ENCODE measurements at regions not wholly inside any gene's neighbourhood (a gene's known extent, or its start where the extent isn't known, plus 50 kb on each side); places are given as distances from the start of the nearest gene placed in this dataset.

DNA sequence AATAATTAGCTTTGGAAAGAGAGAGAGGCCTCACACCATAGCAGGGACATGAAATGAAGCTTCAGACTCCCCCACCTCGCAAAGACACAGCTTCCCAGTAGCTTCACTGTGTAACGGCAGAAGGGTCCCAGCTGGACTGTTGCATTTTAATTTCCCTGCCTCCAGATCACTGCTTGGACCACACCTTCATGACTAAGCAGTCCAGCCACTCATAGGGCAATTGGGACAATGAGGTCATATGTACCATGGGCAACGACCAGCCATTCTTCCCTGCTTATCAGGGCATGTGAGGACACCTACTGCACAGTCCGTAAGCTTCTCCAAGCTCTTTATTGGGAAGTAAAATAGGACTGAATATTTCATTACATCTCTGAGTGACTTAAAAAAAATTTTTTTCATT lies 183.0 kb downstream of the MREG start:
- Histone ChIP-seq H3K36me3 (ENCODE audit: control insufficient read depth, insufficient read depth, low read length) (no peaks in the 10 kb centered on the region), H3K27me3 (ENCODE audit: control insufficient read depth, insufficient read depth, low read length) (no peaks in the 10 kb centered on the region), H3K4me3 (ENCODE audit: low read depth, low read length) (no peak overlapping the region)
- peak; percentile 82 for DNase-seq (ENCODE audit: low read depth)
- TF ChIP-seq, protein P1, sequence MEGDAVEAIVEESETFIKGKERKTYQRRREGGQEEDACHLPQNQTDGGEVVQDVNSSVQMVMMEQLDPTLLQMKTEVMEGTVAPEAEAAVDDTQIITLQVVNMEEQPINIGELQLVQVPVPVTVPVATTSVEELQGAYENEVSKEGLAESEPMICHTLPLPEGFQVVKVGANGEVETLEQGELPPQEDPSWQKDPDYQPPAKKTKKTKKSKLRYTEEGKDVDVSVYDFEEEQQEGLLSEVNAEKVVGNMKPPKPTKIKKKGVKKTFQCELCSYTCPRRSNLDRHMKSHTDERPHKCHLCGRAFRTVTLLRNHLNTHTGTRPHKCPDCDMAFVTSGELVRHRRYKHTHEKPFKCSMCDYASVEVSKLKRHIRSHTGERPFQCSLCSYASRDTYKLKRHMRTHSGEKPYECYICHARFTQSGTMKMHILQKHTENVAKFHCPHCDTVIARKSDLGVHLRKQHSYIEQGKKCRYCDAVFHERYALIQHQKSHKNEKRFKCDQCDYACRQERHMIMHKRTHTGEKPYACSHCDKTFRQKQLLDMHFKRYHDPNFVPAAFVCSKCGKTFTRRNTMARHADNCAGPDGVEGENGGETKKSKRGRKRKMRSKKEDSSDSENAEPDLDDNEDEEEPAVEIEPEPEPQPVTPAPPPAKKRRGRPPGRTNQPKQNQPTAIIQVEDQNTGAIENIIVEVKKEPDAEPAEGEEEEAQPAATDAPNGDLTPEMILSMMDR (IDR thresholded peaks at IDR 0.05; ENCODE audit: insufficient read depth, low read length, severe bottlenecking), result no peak
- no peak for FAIRE-seq

- no peaks in the 10 kb centered on the region for H3K36me3 ChIP-seq (ENCODE audit: control insufficient read depth, insufficient read depth, low read length)
Observed at GRCh38 chr2:215829261-215829660, 184.1 kb downstream of the MREG start.

GRCh38 chr2:215828528-215829184 lies 184.7 kb downstream of the MREG start:
- Histone ChIP-seq H3K36me3 (ENCODE audit: control insufficient read depth, insufficient read depth, low read length) (no peaks in the 10 kb centered on the region), H3K27me3 (ENCODE audit: control insufficient read depth, insufficient read depth, low read length) (no peaks in the 10 kb centered on the region), H3K4me3 (ENCODE audit: low read depth, low read length) (no peak overlapping the region)
- TF ChIP-seq, protein P1 (IDR thresholded peaks at IDR 0.05; ENCODE audit: insufficient read depth, low read length, severe bottlenecking), result peak; percentile 85
- DNase-seq (ENCODE audit: low read depth) (peak; percentile 65), FAIRE-seq (no peak)

More at GRCh38 chr2:215829261-215829660, 184.1 kb downstream of the MREG start:
- Histone ChIP-seq H3K27me3 (ENCODE audit: control insufficient read depth, insufficient read depth, low read length) (no peaks in the 10 kb centered on the region), H3K4me3 (ENCODE audit: low read depth, low read length) (no peak overlapping the region)
- TF ChIP-seq, protein P1 (IDR thresholded peaks at IDR 0.05; ENCODE audit: insufficient read depth, low read length, severe bottlenecking), result no peak
- no peak for DNase-seq (ENCODE audit: low read depth)
- no peak for FAIRE-seq

DNA sequence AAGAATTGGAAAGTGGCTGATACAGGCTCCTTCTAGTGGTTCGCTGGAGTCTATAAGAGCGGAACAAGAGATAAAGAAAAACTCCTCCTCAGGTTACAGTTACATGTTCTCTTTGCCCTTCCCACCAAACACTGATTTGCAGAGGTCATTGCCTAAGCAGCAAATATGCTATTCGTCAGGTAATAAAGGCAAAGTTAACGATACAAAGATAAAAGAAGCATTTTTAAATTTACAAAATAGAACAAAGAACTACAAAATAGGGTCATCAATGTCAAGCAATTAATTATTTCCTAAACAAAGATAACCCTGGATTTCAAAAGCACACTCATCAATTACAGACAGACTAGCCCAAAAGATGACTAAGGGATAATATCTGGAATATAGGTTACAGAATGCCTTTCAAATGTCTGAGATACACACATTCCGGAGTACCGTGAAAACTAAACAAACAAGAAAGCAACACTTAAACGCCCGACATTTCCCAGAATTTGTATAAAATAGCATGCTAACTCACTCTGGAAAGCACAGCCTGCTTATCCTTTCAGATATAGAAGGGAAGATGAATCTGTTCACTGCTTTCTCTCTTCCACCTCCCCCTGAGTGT lies 186.4 kb downstream of the MREG start:
- no peak overlapping the region for H3K4me3 ChIP-seq (ENCODE audit: low read depth, low read length)
- TF ChIP-seq, protein P1 (IDR thresholded peaks at IDR 0.05; ENCODE audit: insufficient read depth, low read length, severe bottlenecking), result no peak
- H3K36me3 ChIP-seq (ENCODE audit: control insufficient read depth, insufficient read depth, low read length), result no peaks in the 10 kb centered on the region
- H3K27me3 ChIP-seq (ENCODE audit: control insufficient read depth, insufficient read depth, low read length), result no peaks in the 10 kb centered on the region
- FAIRE-seq (no peak), DNase-seq (ENCODE audit: low read depth) (peak; percentile 27)

GRCh38 chr2:215826376-215826775 lies 187.0 kb downstream of the MREG start:
- TF ChIP-seq, protein P1 (IDR thresholded peaks at IDR 0.05; ENCODE audit: insufficient read depth, low read length, severe bottlenecking), result no peak
- no peaks in the 10 kb centered on the region for H3K27me3 ChIP-seq (ENCODE audit: control insufficient read depth, insufficient read depth, low read length)
- H3K36me3 ChIP-seq (ENCODE audit: control insufficient read depth, insufficient read depth, low read length), result no peaks in the 10 kb centered on the region
- no peak for FAIRE-seq
- no peak overlapping the region for H3K4me3 ChIP-seq (ENCODE audit: low read depth, low read length)
- DNase-seq (ENCODE audit: low read depth), result peak; percentile 41
